B cell (primary cell): ENCODE measurements at regions not wholly inside any gene's neighbourhood (a gene's known extent, or its start where the extent isn't known, plus 50 kb on each side); places are given as distances from the start of the nearest gene placed in this dataset.

Experiments
- ATAC-seq: fragments of 200-7000 bp; cut with Tn5 transposase; one replicate; pipeline ENCODE4 v1.10.0; 2021; ENCODE audit warnings: low read depth, mild to moderate bottlenecking, moderate number of reproducible peaks, moderate library complexity
- CTCF ChIA-PET: fragments of 350-600 bp; sonication (Branson Sonifier 250); formaldehyde crosslinking; loops from one replicate; lab custom pipeline; 2021; ENCODE audit warnings: antibody characterized with exemption, inconsistent platforms; lab: Charles Lee
- POLR2A ChIA-PET: fragments of 350-600 bp; sonication (Branson Sonifier 250); formaldehyde crosslinking; loops from one replicate; lab custom pipeline; 2021; ENCODE audit warnings: antibody characterized with exemption; lab: Charles Lee
- DNase-seq: peaks from one replicate; pipeline ENCODE4 v3.0.0; 2013
- H2AFZ ChIP-seq: 2 replicates; pipeline ENCODE4 v1.6.1; 2012; ENCODE audit warnings: mild to moderate bottlenecking, low read depth, low read length; ENCODE audit not compliant: insufficient read depth, poor library complexity, severe bottlenecking
- H3K27ac ChIP-seq, 2 donors: 1 replicate in 1 of 2; 2 replicates in 1 of 2; pipeline ENCODE4 v1.5.1; 2012 to 2013; ENCODE audit warnings: low read length in 2 of 2, mild to moderate bottlenecking in 2 of 2, moderate library complexity in 1 of 2
- H3K27me3 ChIP-seq, 4 experiments: fragments of 200-600 bp in 1 of 4; sonication (generic) in 1 of 4; replicated peaks in 1 of 4; 1 replicate in 2 of 4; 2 replicates in 2 of 4; pipeline versions ENCODE4 v1.6.1 to v1.7.0; 2013 to 2016; ENCODE audit warnings: low read length in 3 of 4, mild to moderate bottlenecking in 2 of 4, mixed read lengths in 1 of 4, moderate library complexity in 1 of 4; ENCODE audit not compliant: insufficient read depth in 4 of 4, control insufficient read depth in 3 of 4; ENCODE audit errors: control extremely low read depth in 1 of 4
- H3K36me3 ChIP-seq, 2 experiments: replicated peaks in 1 of 2; 1 replicate in 1 of 2; 2 replicates in 1 of 2; pipeline versions ENCODE4 v1.6.1 to v1.7.1; 2013; ENCODE audit warnings: low read length in 1 of 2; ENCODE audit not compliant: insufficient read depth in 2 of 2, control insufficient read depth in 1 of 2; ENCODE audit errors: control extremely low read depth in 1 of 2, extremely low read depth in 1 of 2
- H3K4me1 ChIP-seq, 2 donors: fragments of 200-600 bp in 1 of 2; sonication (generic) in 1 of 2; 1 replicate in 1 of 2; 2 replicates in 1 of 2; pipeline versions ENCODE4 v1.5.1 to v1.6.1; 2013 to 2017; ENCODE audit warnings: low read length in 2 of 2; ENCODE audit not compliant: control insufficient read depth in 2 of 2, insufficient read depth in 2 of 2
- H3K4me2 ChIP-seq: replicated peaks from 2 replicates; pipeline ENCODE3; 2012; ENCODE audit warnings: mild to moderate bottlenecking, low read depth, low read length; ENCODE audit not compliant: poor library complexity, severe bottlenecking
- H3K4me3 ChIP-seq, 5 experiments: fragments of 200-600 bp in 1 of 5; sonication (generic) in 1 of 5; 1 replicate in 3 of 5; 2 replicates in 2 of 5; pipeline versions ENCODE4 v1.5.1 to v1.7.0; 2011 to 2016; ENCODE audit warnings: low read length in 4 of 5, mild to moderate bottlenecking in 4 of 5, low read depth in 2 of 5, control low read depth in 1 of 5, moderate library complexity in 1 of 5; ENCODE audit not compliant: insufficient read depth in 1 of 5; ENCODE audit errors: control extremely low read depth in 1 of 5, extremely low read depth in 1 of 5
- H3K79me2 ChIP-seq: fragments of 200-600 bp; sonication (generic); one replicate; pipeline ENCODE4 v1.6.0; 2016; ENCODE audit warnings: low read length; ENCODE audit not compliant: control insufficient read depth, insufficient read depth
- H3K9ac ChIP-seq: fragments of 200-600 bp; sonication (generic); 2 replicates; pipeline ENCODE4 v1.6.1; 2017; ENCODE audit warnings: mild to moderate bottlenecking, low read length, moderate library complexity
- H3K9me3 ChIP-seq, 3 donors: one replicate each; pipeline versions ENCODE4 v1.6.1 to v1.7.1; 2013; ENCODE audit warnings: low read length in 2 of 3; ENCODE audit not compliant: control insufficient read depth in 2 of 3, insufficient read depth in 1 of 3; ENCODE audit errors: control extremely low read depth in 1 of 3
- H4K20me1 ChIP-seq: 2 replicates; pipeline ENCODE4 v1.6.0; 2012; ENCODE audit warnings: mild to moderate bottlenecking, low read length; ENCODE audit not compliant: insufficient read depth, control insufficient read depth, poor library complexity, severe bottlenecking
- H3K27ac Mint-ChIP-seq: one replicate; pipeline ENCODE4 v1.8.0; 2021; ENCODE audit warnings: mixed read lengths
- H3K27me3 Mint-ChIP-seq: one replicate; pipeline ENCODE4 v1.8.0; 2021; ENCODE audit warnings: mixed read lengths
- H3K4me1 Mint-ChIP-seq: one replicate; pipeline ENCODE4 v1.8.0; 2021; ENCODE audit warnings: mixed read lengths
- H3K4me3 Mint-ChIP-seq: one replicate; pipeline ENCODE4 v1.8.0; 2021; ENCODE audit warnings: mixed read lengths
- H3K9me3 Mint-ChIP-seq: one replicate; pipeline ENCODE4 v1.8.0; 2022; ENCODE audit warnings: mixed read lengths; ENCODE audit not compliant: insufficient read depth
- CTCF ChIP-seq: fragments of 200-600 bp; IDR thresholded peaks from one replicate; pipeline ENCODE4 v1.8.0; 2022; ENCODE audit warnings: antibody characterized with exemption, mild to moderate bottlenecking
- EZH2 ChIP-seq: IDR thresholded peaks from 2 replicates; pipeline ENCODE4 v1.6.1; 2012; ENCODE audit warnings: borderline replicate concordance, low read depth, mild to moderate bottlenecking, moderate library complexity, low read length; ENCODE audit not compliant: insufficient read depth, poor library complexity, severe bottlenecking
- WGBS: methylation state at CpG from one replicate; pipeline ENCODE4 v1.1.5; 2013; ENCODE audit warnings: missing lambda C conversion rate; ENCODE audit not compliant: insufficient coverage; 5-methylcytosine and 5-hydroxymethylcytosine counted together
- intact Hi-C: fragments of 100-400 bp; cut with micrococcal nuclease; formaldehyde crosslinking; loops from one replicate; pipeline ENCODE4 v1.10.0; 2022

- no peak overlapping the region for H3K27ac ChIP-seq
- H4K20me1 ChIP-seq = no peaks in the 10 kb centered on the region
- DNase-seq (no peak), ATAC-seq (no peak)
- H2AFZ ChIP-seq = no peak overlapping the region
- Mint-ChIP-seq H3K27ac (no peak overlapping the region), H3K9me3 (no peaks in the 10 kb centered on the region), H3K27me3 (peaks cover 39% of the 10 kb centered on the region), H3K4me3 (no peak overlapping the region), H3K4me1 (peaks cover 1% of the 10 kb centered on the region)
- no peak overlapping the region for H3K9ac ChIP-seq
- H3K36me3 ChIP-seq = no peaks in the 10 kb centered on the region
- no peaks in the 10 kb centered on the region for H3K4me1 ChIP-seq
- H3K4me3 ChIP-seq = no peak overlapping the region
- no peaks in the 10 kb centered on the region for H3K79me2 ChIP-seq
- peaks cover 0 to 1% (median 0%) of the 10 kb centered on the region in 3 donors for H3K9me3 ChIP-seq
- CTCF ChIA-PET = no interaction called here
- WGBS = 36% methylated on average over 5 of the region's 5 CpGs
- POLR2A ChIA-PET = no interaction called here
- H3K27me3 ChIP-seq = peaks cover 0 to 25% (median 15%) of the 10 kb centered on the region in 4 experiments
- H3K4me2 ChIP-seq = no peak overlapping the region
- TF ChIP-seq CTCF (no peak), EZH2 (no peak)
- intact Hi-C loops = no loop called here
These were observed 104.4 kb downstream of the LEPR start for GRCh38 chr1:65524931-65525265.

DNA sequence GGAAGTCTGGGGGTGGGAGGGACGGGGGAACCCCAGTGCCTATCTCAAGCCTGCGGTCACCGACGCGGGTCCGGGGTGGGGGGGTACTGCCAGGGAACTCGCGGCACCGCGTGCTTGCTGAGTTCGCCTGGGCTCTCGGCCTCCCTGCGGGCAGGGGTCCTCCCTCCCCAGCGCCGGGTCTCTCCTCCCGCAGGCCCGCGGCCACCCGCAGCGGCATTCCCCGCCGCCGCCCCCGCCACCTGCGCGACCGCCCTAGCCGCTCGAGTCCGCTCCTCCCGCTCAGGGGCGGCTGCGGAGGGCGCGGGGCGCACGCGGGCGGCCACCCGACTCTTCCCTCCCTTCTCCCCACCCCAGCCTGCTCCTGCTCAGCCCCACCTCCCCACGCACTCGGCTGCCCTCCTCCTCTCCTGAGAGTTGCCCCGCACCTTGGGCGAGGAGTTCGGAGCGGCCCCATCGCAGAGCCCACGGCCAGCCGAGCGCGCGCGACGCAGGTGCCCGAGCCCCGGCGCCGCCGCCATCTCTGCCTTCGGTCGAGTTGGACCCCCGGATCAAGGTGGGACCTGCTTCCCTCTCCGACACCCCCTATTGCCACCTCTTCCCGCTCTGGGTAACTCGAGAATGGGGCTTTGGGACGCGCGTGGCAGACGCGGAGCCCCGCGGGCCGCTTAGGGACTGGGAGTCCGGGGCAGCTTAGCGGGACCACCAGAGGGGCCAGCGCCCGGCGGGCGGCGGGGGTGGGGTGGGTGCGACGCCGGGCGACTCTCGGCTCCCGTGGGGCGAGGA is 105.0 kb downstream of the LEPR start:
- DNase-seq (no peak), ATAC-seq (no peak)
- Mint-ChIP-seq H3K27ac (no peak overlapping the region), H3K4me1 (peaks cover 1% of the 10 kb centered on the region), H3K9me3 (no peaks in the 10 kb centered on the region), H3K27me3 (peaks cover 42% of the 10 kb centered on the region), H3K4me3 (no peak overlapping the region)
- POLR2A ChIA-PET = no interaction called here
- intact Hi-C loops = no loop called here
- Histone ChIP-seq H3K4me3 (no peak overlapping the region), H3K36me3 (no peaks in the 10 kb centered on the region), H3K9ac (no peak overlapping the region), H2AFZ (no peak overlapping the region), H3K4me2 (peak overlapping the region; percentile 30), H4K20me1 (no peaks in the 10 kb centered on the region), H3K9me3 (peaks cover 0 to 1% (median 0%) of the 10 kb centered on the region in 3 donors), H3K27me3 (peaks cover 0 to 25% (median 16%) of the 10 kb centered on the region in 4 experiments), H3K79me2 (no peaks in the 10 kb centered on the region), H3K4me1 (no peaks in the 10 kb centered on the region), H3K27ac (no peak overlapping the region)
- CTCF ChIA-PET = no interaction called here
- WGBS = 6% methylated on average over 86 of the region's 87 CpGs
- TF ChIP-seq CTCF = no peak
- TF ChIP-seq EZH2 = no peak
